HepG2 (cell line): ENCODE measurements at regions not wholly inside any gene's neighbourhood (a gene's known extent, or its start where the extent isn't known, plus 50 kb on each side); places are given as distances from the start of the nearest gene placed in this dataset.

Experiments
- ATAC-seq: fragments of 200-7000 bp; cut with Tn5 transposase; 3 replicates; pipeline ENCODE4 v1.9.1; 2020; ENCODE audit warnings: mild to moderate bottlenecking, moderate library complexity
- BruUV-seq: library from RNA; stranded (reverse); fragments of 400-500 nt; replicated peaks from 2 replicates; lab custom pipeline; 2021; lab: Mats Ljungman, UMichigan
- CTCF ChIA-PET: fragments of 300-600 bp; formaldehyde crosslinking; extraction: SDS; loops from one replicate; lab custom pipeline; 2021; ENCODE audit warnings: low total read pairs, inconsistent platforms, low intra/inter-chr PET ratio; lab: Yijun Ruan, JAX
- POLR2A ChIA-PET: fragments of 350-600 bp; sonication (Branson Sonifier 250); formaldehyde crosslinking; loops from one replicate; lab custom pipeline; 2020; ENCODE audit warnings: antibody characterized with exemption, inconsistent platforms; lab: Yijun Ruan, JAX
- DNase-seq: peaks from one replicate; pipeline ENCODE4 v3.0.0-alpha.2; 2015; ENCODE audit warnings: low spot score
- FAIRE-seq: peaks from 3 replicates; lab custom pipeline; 2011; peaks lifted over from hg19 to GRCh38; lab: Jason Lieb, UNC
- H2AFZ ChIP-seq: one replicate; pipeline ENCODE4 v1.6.1; 2011; ENCODE audit warnings: low read length, inconsistent platforms
- H3K27ac ChIP-seq: fragments of 300-600 bp; 3 replicates; pipeline ENCODE4 v1.8.0; 2011; ENCODE audit warnings: mixed run types, mild to moderate bottlenecking, mixed read lengths, low read length, inconsistent platforms; ENCODE audit not compliant: insufficient read depth; ENCODE audit errors: extremely low read length
- H3K27me3 ChIP-seq, 2 experiments: fragments of 200-600 bp in 1 of 2; 2 replicates in 1 of 2; 3 replicates in 1 of 2; pipeline versions ENCODE4 v1.6.0 to v1.8.0; 2011; ENCODE audit warnings: low read length in 2 of 2, mild to moderate bottlenecking in 2 of 2, moderate library complexity in 2 of 2, inconsistent platforms in 1 of 2; ENCODE audit not compliant: insufficient read depth in 2 of 2, control insufficient read depth in 1 of 2
- H3K36me3 ChIP-seq, 2 experiments: fragments of 200-600 bp in 1 of 2; replicated peaks in 1 of 2; 2 replicates in 1 of 2; 3 replicates in 1 of 2; pipeline versions ENCODE4 v1.5.1 to v1.8.0; 2011; ENCODE audit warnings: low read length in 2 of 2, inconsistent platforms in 1 of 2; ENCODE audit not compliant: insufficient read depth in 2 of 2, control insufficient read depth in 1 of 2
- H3K4me1 ChIP-seq: 2 replicates; pipeline ENCODE4 v1.5.1; 2012; ENCODE audit warnings: low read length, inconsistent platforms; ENCODE audit not compliant: insufficient read depth
- H3K4me2 ChIP-seq: 2 replicates; pipeline ENCODE4 v1.6.0; 2011; ENCODE audit warnings: low read depth, low read length, inconsistent platforms
- H3K4me3 ChIP-seq, 3 experiments: fragments of 200-600 bp in 1 of 3; sonication (generic), shearing (Covaris generic) in 1 of 3; replicated peaks in 1 of 3; 2 replicates each; pipeline ENCODE4 v1.5.1; 2011 to 2016; ENCODE audit warnings: low read length in 3 of 3, inconsistent platforms in 2 of 3, low read depth in 2 of 3, mild to moderate bottlenecking in 2 of 3, control low read depth in 1 of 3, mixed read lengths in 1 of 3; ENCODE audit not compliant: insufficient read depth in 1 of 3
- H3K79me2 ChIP-seq: one replicate; pipeline ENCODE4 v1.6.1; 2011; ENCODE audit warnings: low read length, inconsistent platforms; ENCODE audit not compliant: insufficient read depth
- H3K9ac ChIP-seq: 2 replicates; pipeline ENCODE4 v1.6.0; 2011; ENCODE audit warnings: mild to moderate bottlenecking, low read depth, low read length, inconsistent platforms; ENCODE audit not compliant: insufficient read depth
- H3K9me3 ChIP-seq: 2 replicates; pipeline ENCODE4 v1.5.1; 2012; ENCODE audit warnings: mild to moderate bottlenecking, low read length
- H4K20me1 ChIP-seq: 2 replicates; pipeline ENCODE4 v1.6.0; 2011; ENCODE audit warnings: inconsistent platforms, mild to moderate bottlenecking, low read length, moderate library complexity; ENCODE audit not compliant: insufficient read depth
- MAFG ChIP-seq: sonication (generic); formaldehyde crosslinking; IDR thresholded peaks from 2 replicates; pipeline ENCODE4 v1.5.1; 2020; ENCODE audit warnings: mild to moderate bottlenecking, missing genetic modification reagents
- NKX3-1 ChIP-seq: sonication (generic); formaldehyde crosslinking; IDR thresholded peaks from 2 replicates; pipeline ENCODE4 v1.5.0; 2020; ENCODE audit warnings: missing genetic modification reagents
- PTBP1 ChIP-seq: fragments of 200-400 bp; formaldehyde crosslinking; IDR thresholded peaks from 2 replicates; pipeline ENCODE4 v1.6.1; 2018; ENCODE audit warnings: low read length, low read depth; ENCODE audit not compliant: poor library complexity, severe bottlenecking
- RXRA ChIP-seq: sonication (generic); formaldehyde crosslinking; IDR thresholded peaks from 2 replicates; pipeline ENCODE4 v1.5.1; 2020; ENCODE audit warnings: missing genetic modification reagents
- SMC3 ChIP-seq: IDR thresholded peaks from 2 replicates; pipeline ENCODE4 v1.6.1; 2011; ENCODE audit warnings: low read length, improper control_type of control experiment
- TEAD2 ChIP-seq: sonication (generic); formaldehyde crosslinking; IDR thresholded peaks from 2 replicates; pipeline ENCODE4 v1.9.0; 2021; ENCODE audit warnings: missing genetic modification reagents
- ZNF550 ChIP-seq: sonication (generic); formaldehyde crosslinking; IDR thresholded peaks from 2 replicates; pipeline ENCODE4 v1.4.0; 2020; ENCODE audit warnings: mild to moderate bottlenecking, missing genetic modification reagents, borderline replicate concordance
- ZNF83 ChIP-seq: sonication (generic); formaldehyde crosslinking; IDR thresholded peaks from 2 replicates; pipeline ENCODE4 v1.4.0; 2020; ENCODE audit warnings: missing genetic modification reagents, mild to moderate bottlenecking, borderline replicate concordance
- ZNF879 ChIP-seq: sonication (generic); formaldehyde crosslinking; IDR thresholded peaks from 2 replicates; pipeline ENCODE4 v1.8.1; 2023; ENCODE audit warnings: missing genetic modification reagents
- ZSCAN31 ChIP-seq: sonication (generic); formaldehyde crosslinking; IDR thresholded peaks from 2 replicates; pipeline ENCODE4 v1.5.0; 2020; ENCODE audit warnings: low read depth, mild to moderate bottlenecking, missing genetic modification reagents
- WGBS: methylation state at CpG from one replicate; pipeline ENCODE4 v1.1.6; 2017; ENCODE audit warnings: low lambda C conversion rate; 5-methylcytosine and 5-hydroxymethylcytosine counted together
- in situ Hi-C: cut with HindIII; loops from 2 replicates; pipeline ENCODE4 v1.10.0; 2017; ENCODE audit warnings: low pct_unique_long_range_greater_than_20kb; ENCODE audit not compliant: extremely low pct_ligation_motif_present
- intact Hi-C: fragments of 100-400 bp; cut with micrococcal nuclease; formaldehyde crosslinking; loops from one replicate; pipeline ENCODE4 v1.10.0; 2022; ENCODE audit not compliant: unreplicated experiment
- TF ChIP-seq, protein P1 (sequence below): sonication (generic); formaldehyde crosslinking; IDR thresholded peaks from 2 replicates; pipeline ENCODE4 v1.4.0; 2020; ENCODE audit warnings: missing genetic modification reagents
- TF ChIP-seq, protein P2 (sequence below): sonication (generic); formaldehyde crosslinking; IDR thresholded peaks from 2 replicates; pipeline ENCODE4 v1.4.0; 2020; ENCODE audit warnings: missing genetic modification reagents
- TF ChIP-seq, protein P3 (sequence below): sonication (generic); formaldehyde crosslinking; IDR thresholded peaks from 2 replicates; pipeline ENCODE4 v1.9.0; 2022; ENCODE audit warnings: low read depth, missing genetic modification reagents
- TF ChIP-seq, protein P4 (sequence below): sonication (generic); formaldehyde crosslinking; IDR thresholded peaks from 2 replicates; pipeline ENCODE4 v1.4.0; 2020; ENCODE audit warnings: missing genetic modification reagents, borderline replicate concordance
- TF ChIP-seq, protein P5 (sequence below): IDR thresholded peaks from 2 replicates; pipeline ENCODE4 v1.6.1; 2016; ENCODE audit warnings: missing compliant biosample characterization, missing genetic modification reagents, borderline replicate concordance

DNA sequence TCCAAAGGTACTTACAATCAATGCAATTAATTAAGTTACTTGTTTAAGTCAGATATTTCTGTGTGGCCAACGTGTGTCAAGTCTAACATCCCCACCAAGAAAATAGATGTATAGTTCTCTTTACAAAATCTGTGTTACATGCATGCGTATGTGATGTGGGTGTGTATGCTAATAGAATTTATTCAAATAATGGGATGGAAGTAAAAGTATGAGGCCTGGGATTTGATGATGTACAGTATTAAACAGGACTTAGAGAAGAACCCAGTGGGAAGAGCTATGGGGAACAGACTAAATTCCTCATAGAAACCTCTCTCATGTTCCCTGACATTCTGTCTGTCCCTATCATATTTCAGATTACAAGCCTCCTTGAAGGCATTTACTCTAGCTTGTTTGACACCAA, 72.5 kb downstream of the IFI44 start:
- ATAC-seq: no peak
- H3K27ac ChIP-seq: no peak overlapping the region
- H3K4me3 ChIP-seq: no peak overlapping the region
- POLR2A ChIA-PET: no interaction called here
- in situ Hi-C loops (no loop called here), intact Hi-C loops (no loop called here)
- CTCF ChIA-PET: no interaction called here
- H3K9ac ChIP-seq: no peak overlapping the region
- no TSS peak for BruUV-seq
- no peaks in the 10 kb centered on the region for H3K4me1 ChIP-seq
- no peak overlapping the region for H3K4me2 ChIP-seq
- H3K79me2 ChIP-seq: no peaks in the 10 kb centered on the region
- WGBS: 2% methylated on average over 2 of the region's 2 CpGs
- no peaks in the 10 kb centered on the region for H4K20me1 ChIP-seq
- H3K9me3 ChIP-seq: peaks cover 6% of the 10 kb centered on the region; the same call in 1 of the 2 replicates
- DNase-seq: no peak
- no peak for FAIRE-seq
- H2AFZ ChIP-seq: no peak overlapping the region
- H3K36me3 ChIP-seq: no peaks in the 10 kb centered on the region
- no peaks in the 10 kb centered on the region for H3K27me3 ChIP-seq
- TF ChIP-seq ZNF83 (CRISPR knock-in tag): no peak
- TF ChIP-seq, protein P1, sequence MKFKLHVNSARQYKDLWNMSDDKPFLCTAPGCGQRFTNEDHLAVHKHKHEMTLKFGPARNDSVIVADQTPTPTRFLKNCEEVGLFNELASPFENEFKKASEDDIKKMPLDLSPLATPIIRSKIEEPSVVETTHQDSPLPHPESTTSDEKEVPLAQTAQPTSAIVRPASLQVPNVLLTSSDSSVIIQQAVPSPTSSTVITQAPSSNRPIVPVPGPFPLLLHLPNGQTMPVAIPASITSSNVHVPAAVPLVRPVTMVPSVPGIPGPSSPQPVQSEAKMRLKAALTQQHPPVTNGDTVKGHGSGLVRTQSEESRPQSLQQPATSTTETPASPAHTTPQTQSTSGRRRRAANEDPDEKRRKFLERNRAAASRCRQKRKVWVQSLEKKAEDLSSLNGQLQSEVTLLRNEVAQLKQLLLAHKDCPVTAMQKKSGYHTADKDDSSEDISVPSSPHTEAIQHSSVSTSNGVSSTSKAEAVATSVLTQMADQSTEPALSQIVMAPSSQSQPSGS (CRISPR knock-in tag): no peak
- TF ChIP-seq MAFG (CRISPR knock-in tag): no peak
- TF ChIP-seq, protein P2, sequence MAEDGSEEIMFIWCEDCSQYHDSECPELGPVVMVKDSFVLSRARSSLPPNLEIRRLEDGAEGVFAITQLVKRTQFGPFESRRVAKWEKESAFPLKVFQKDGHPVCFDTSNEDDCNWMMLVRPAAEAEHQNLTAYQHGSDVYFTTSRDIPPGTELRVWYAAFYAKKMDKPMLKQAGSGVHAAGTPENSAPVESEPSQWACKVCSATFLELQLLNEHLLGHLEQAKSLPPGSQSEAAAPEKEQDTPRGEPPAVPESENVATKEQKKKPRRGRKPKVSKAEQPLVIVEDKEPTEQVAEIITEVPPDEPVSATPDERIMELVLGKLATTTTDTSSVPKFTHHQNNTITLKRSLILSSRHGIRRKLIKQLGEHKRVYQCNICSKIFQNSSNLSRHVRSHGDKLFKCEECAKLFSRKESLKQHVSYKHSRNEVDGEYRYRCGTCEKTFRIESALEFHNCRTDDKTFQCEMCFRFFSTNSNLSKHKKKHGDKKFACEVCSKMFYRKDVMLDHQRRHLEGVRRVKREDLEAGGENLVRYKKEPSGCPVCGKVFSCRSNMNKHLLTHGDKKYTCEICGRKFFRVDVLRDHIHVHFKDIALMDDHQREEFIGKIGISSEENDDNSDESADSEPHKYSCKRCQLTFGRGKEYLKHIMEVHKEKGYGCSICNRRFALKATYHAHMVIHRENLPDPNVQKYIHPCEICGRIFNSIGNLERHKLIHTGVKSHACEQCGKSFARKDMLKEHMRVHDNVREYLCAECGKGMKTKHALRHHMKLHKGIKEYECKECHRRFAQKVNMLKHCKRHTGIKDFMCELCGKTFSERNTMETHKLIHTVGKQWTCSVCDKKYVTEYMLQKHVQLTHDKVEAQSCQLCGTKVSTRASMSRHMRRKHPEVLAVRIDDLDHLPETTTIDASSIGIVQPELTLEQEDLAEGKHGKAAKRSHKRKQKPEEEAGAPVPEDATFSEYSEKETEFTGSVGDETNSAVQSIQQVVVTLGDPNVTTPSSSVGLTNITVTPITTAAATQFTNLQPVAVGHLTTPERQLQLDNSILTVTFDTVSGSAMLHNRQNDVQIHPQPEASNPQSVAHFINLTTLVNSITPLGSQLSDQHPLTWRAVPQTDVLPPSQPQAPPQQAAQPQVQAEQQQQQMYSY (CRISPR knock-in tag): no peak
- TF ChIP-seq, protein P3, sequence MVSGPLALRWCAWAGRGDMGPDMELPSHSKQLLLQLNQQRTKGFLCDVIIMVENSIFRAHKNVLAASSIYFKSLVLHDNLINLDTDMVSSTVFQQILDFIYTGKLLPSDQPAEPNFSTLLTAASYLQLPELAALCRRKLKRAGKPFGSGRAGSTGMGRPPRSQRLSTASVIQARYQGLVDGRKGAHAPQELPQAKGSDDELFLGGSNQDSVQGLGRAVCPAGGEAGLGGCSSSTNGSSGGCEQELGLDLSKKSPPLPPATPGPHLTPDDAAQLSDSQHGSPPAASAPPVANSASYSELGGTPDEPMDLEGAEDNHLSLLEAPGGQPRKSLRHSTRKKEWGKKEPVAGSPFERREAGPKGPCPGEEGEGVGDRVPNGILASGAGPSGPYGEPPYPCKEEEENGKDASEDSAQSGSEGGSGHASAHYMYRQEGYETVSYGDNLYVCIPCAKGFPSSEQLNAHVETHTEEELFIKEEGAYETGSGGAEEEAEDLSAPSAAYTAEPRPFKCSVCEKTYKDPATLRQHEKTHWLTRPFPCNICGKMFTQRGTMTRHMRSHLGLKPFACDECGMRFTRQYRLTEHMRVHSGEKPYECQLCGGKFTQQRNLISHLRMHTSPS (CRISPR knock-in tag): no peak
- TF ChIP-seq, protein P4, sequence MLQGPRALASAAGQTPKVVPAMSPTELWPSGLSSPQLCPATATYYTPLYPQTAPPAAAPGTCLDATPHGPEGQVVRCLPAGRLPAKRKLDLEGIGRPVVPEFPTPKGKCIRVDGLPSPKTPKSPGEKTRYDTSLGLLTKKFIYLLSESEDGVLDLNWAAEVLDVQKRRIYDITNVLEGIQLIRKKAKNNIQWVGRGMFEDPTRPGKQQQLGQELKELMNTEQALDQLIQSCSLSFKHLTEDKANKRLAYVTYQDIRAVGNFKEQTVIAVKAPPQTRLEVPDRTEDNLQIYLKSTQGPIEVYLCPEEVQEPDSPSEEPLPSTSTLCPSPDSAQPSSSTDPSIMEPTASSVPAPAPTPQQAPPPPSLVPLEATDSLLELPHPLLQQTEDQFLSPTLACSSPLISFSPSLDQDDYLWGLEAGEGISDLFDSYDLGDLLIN (CRISPR knock-in tag): no peak
- TF ChIP-seq TEAD2: no peak
- no peak for TF ChIP-seq RXRA
- no peak for TF ChIP-seq ZNF550
- no peak for TF ChIP-seq SMC3
- TF ChIP-seq PTBP1: no peak
- TF ChIP-seq NKX3-1 (CRISPR knock-in tag): no peak
- TF ChIP-seq, protein P5, sequence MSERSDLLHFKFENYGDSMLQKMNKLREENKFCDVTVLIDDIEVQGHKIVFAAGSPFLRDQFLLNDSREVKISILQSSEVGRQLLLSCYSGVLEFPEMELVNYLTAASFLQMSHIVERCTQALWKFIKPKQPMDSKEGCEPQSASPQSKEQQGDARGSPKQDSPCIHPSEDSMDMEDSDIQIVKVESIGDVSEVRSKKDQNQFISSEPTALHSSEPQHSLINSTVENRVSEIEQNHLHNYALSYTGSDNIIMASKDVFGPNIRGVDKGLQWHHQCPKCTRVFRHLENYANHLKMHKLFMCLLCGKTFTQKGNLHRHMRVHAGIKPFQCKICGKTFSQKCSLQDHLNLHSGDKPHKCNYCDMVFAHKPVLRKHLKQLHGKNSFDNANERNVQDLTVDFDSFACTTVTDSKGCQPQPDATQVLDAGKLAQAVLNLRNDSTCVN (CRISPR knock-in tag): no peak
- TF ChIP-seq ZNF879 (CRISPR knock-in tag): no peak
- TF ChIP-seq ZSCAN31 (CRISPR knock-in tag): no peak
